H9 (cell line): ENCODE measurements at regions not wholly inside any gene's neighbourhood (a gene's known extent, or its start where the extent isn't known, plus 50 kb on each side); places are given as distances from the start of the nearest gene placed in this dataset.

Experiments
- DNase-seq: peaks from one replicate; pipeline ENCODE4 v3.0.0-alpha.2; 2017
- H2AFZ ChIP-seq: one replicate; pipeline ENCODE4 v1.6.1; 2013; ENCODE audit warnings: mild to moderate bottlenecking, low read length, control low read depth, moderate library complexity
- H2AK5ac ChIP-seq: 2 replicates; pipeline ENCODE4 v1.6.1; 2013; ENCODE audit warnings: low read length, control low read depth, mixed read lengths; ENCODE audit not compliant: insufficient read length
- H2BK120ac ChIP-seq: one replicate; pipeline ENCODE4 v1.6.1; 2013; ENCODE audit warnings: low read depth, mild to moderate bottlenecking, low read length, control low read depth, inconsistent platforms; ENCODE audit not compliant: poor library complexity, severe bottlenecking
- H2BK12ac ChIP-seq: 2 replicates; pipeline ENCODE4 v1.6.1; 2013; ENCODE audit warnings: low read length, control low read depth, mixed read lengths, low read depth; ENCODE audit not compliant: insufficient read length
- H2BK15ac ChIP-seq: 2 replicates; pipeline ENCODE4 v1.6.1; 2013; ENCODE audit warnings: low read depth, low read length, control low read depth
- H2BK20ac ChIP-seq: one replicate; pipeline ENCODE4 v1.6.1; 2013; ENCODE audit warnings: low read depth, mild to moderate bottlenecking, low read length, control low read depth, inconsistent platforms; ENCODE audit not compliant: poor library complexity, severe bottlenecking
- H2BK5ac ChIP-seq: 2 replicates; pipeline ENCODE4 v1.6.1; 2013; ENCODE audit warnings: low read length, control low read depth, mixed read lengths; ENCODE audit not compliant: insufficient read length
- H3K14ac ChIP-seq: 2 replicates; pipeline ENCODE4 v1.6.1; 2013; ENCODE audit warnings: low read length, control low read depth; ENCODE audit not compliant: insufficient read depth
- H3K18ac ChIP-seq: 2 replicates; pipeline ENCODE4 v1.6.1; 2013; ENCODE audit warnings: low read depth, mild to moderate bottlenecking, mixed read lengths, low read length, control low read depth; ENCODE audit not compliant: insufficient read length
- H3K23ac ChIP-seq: 2 replicates; pipeline ENCODE4 v1.6.1; 2013; ENCODE audit warnings: low read length, control low read depth, mixed read lengths, low read depth; ENCODE audit not compliant: insufficient read length
- H3K23me2 ChIP-seq: 2 replicates; pipeline ENCODE4 v1.6.1; 2013; ENCODE audit warnings: low read depth, mild to moderate bottlenecking, mixed read lengths, low read length, control low read depth; ENCODE audit not compliant: insufficient read length, poor library complexity, severe bottlenecking
- H3K27ac ChIP-seq: 2 replicates; pipeline ENCODE4 v1.5.1; 2013; ENCODE audit warnings: low read length, control low read depth, mixed read lengths, low read depth; ENCODE audit not compliant: insufficient read length
- H3K27me3 ChIP-seq: 2 replicates; pipeline ENCODE4 v1.6.1; 2013; ENCODE audit warnings: low read length, control low read depth, inconsistent platforms; ENCODE audit not compliant: insufficient read depth
- H3K4ac ChIP-seq: 2 replicates; pipeline ENCODE4 v1.6.1; 2013; ENCODE audit warnings: low read depth, mild to moderate bottlenecking, control low read depth, inconsistent platforms, low read length, moderate library complexity
- H3K4me1 ChIP-seq: 2 replicates; pipeline ENCODE4 v1.6.1; 2013; ENCODE audit warnings: low read length, control low read depth, inconsistent platforms; ENCODE audit not compliant: insufficient read depth
- H3K4me2 ChIP-seq: 2 replicates; pipeline ENCODE4 v1.6.1; 2013; ENCODE audit warnings: low read length, control low read depth, mixed read lengths; ENCODE audit not compliant: insufficient read length, insufficient read depth
- H3K56ac ChIP-seq: 2 replicates; pipeline ENCODE4 v1.6.1; 2013; ENCODE audit warnings: low read depth, mild to moderate bottlenecking, mixed read lengths, low read length, control low read depth; ENCODE audit not compliant: insufficient read length
- H3K79me1 ChIP-seq: 2 replicates; pipeline ENCODE4 v1.6.1; 2013; ENCODE audit warnings: low read depth, mild to moderate bottlenecking, moderate library complexity, low read length, control low read depth, inconsistent platforms; ENCODE audit not compliant: insufficient read depth, poor library complexity, severe bottlenecking
- H3K79me2 ChIP-seq: 2 replicates; pipeline ENCODE4 v1.6.1; 2013; ENCODE audit warnings: low read length, control low read depth, inconsistent platforms; ENCODE audit not compliant: insufficient read depth
- H3K9ac ChIP-seq: 2 replicates; pipeline ENCODE4 v1.6.1; 2013; ENCODE audit warnings: low read length, control low read depth, mixed read lengths; ENCODE audit not compliant: insufficient read length; ENCODE audit errors: extremely low read depth
- H3K9me3 ChIP-seq: one replicate; pipeline ENCODE4 v1.6.1; 2013; ENCODE audit warnings: low read depth, low read length, inconsistent platforms; ENCODE audit not compliant: control insufficient read depth
- H3T11ph ChIP-seq: one replicate; pipeline ENCODE4 v1.6.1; 2013; ENCODE audit warnings: mild to moderate bottlenecking, low read length, control low read depth, inconsistent platforms
- H4K20me1 ChIP-seq: one replicate; pipeline ENCODE4 v1.6.1; 2013; ENCODE audit not compliant: control insufficient read depth, insufficient read length, insufficient read depth
- H4K5ac ChIP-seq: 2 replicates; pipeline ENCODE4 v1.6.1; 2013; ENCODE audit warnings: low read depth, mild to moderate bottlenecking, mixed read lengths, low read length, control low read depth; ENCODE audit not compliant: insufficient read length
- H4K8ac ChIP-seq: replicated peaks from 2 replicates; pipeline ENCODE4 v1.6.1; 2013; ENCODE audit warnings: low read length, control low read depth, mixed read lengths, low read depth; ENCODE audit not compliant: insufficient read length
- H4K91ac ChIP-seq: 2 replicates; pipeline ENCODE4 v1.6.1; 2013; ENCODE audit warnings: low read depth, mild to moderate bottlenecking, moderate library complexity, mixed read lengths, low read length, control low read depth; ENCODE audit not compliant: insufficient read length
- H3K27ac Mint-ChIP-seq, 3 experiments: 2 replicates in 2 of 3; 3 replicates in 1 of 3; pipeline ENCODE4 v1.8.0; 2020 to 2021; ENCODE audit warnings: mixed read lengths in 3 of 3, mild to moderate bottlenecking in 1 of 3, moderate library complexity in 1 of 3
- H3K27me3 Mint-ChIP-seq: 2 replicates; pipeline ENCODE4 v1.8.0; 2021; ENCODE audit warnings: low read depth, mild to moderate bottlenecking, moderate library complexity, mixed read lengths
- H3K36me3 Mint-ChIP-seq, 3 experiments: 2 replicates in 2 of 3; 3 replicates in 1 of 3; pipeline ENCODE4 v1.8.0; 2020 to 2021; ENCODE audit warnings: low read depth in 3 of 3, mixed read lengths in 3 of 3; ENCODE audit not compliant: insufficient read depth in 1 of 3
- H3K4me1 Mint-ChIP-seq, 2 experiments: 2 replicates each; pipeline ENCODE4 v1.8.0; 2020; ENCODE audit warnings: mixed read lengths in 2 of 2
- H3K4me3 Mint-ChIP-seq, 2 experiments: 2 replicates in 1 of 2; 3 replicates in 1 of 2; pipeline ENCODE4 v1.8.0; 2020 to 2021; ENCODE audit warnings: mild to moderate bottlenecking in 2 of 2, mixed read lengths in 2 of 2, moderate library complexity in 1 of 2
- H3K9me3 Mint-ChIP-seq, 2 experiments: 2 replicates in 1 of 2; 3 replicates in 1 of 2; pipeline ENCODE4 v1.8.0; 2020; ENCODE audit warnings: mild to moderate bottlenecking in 2 of 2, mixed read lengths in 2 of 2, moderate library complexity in 1 of 2
- WGBS: extraction: QIAGEN DNeasy Blood & Tissue Kit; methylation state at CpG from one replicate; pipeline ENCODE4 v1.1.7; 2013; ENCODE audit warnings: missing lambda C conversion rate, low lambda C conversion rate, mixed read lengths; ENCODE audit not compliant: insufficient read length; ENCODE audit errors: extremely low coverage; 5-methylcytosine and 5-hydroxymethylcytosine counted together
- TF ChIP-seq, protein P1 (sequence below): fragments of 200-600 bp; sonication (generic); conservative IDR thresholded peaks from 3 replicates; pipeline ENCODE4 v1.8.0; 2021; ENCODE audit warnings: antibody characterized with exemption, mild to moderate bottlenecking

DNA sequence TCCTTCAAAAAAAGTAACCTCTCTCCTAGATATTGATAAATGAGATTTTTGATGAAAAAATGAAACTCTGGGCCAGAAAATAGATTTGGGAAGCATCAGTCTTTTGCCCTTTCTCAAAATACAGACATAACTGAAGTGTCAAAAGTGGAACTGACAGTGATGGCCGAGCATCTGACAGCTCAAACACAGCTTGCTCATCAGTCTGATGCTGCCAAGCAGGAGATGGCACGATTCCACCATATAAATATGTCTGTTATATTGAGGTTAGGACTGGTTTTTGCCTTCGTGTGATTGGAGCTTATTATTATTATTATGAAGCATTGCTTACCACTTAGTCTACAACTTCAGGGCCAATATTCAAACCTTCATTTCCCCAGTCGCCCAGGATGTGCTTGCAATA lies 152.6 kb upstream of the EPHA3 start:
- Mint-ChIP-seq H3K9me3 (no peaks in the 10 kb centered on the region), H3K27me3 (no peaks in the 10 kb centered on the region), H3K4me3 (no peak overlapping the region), H3K27ac (no peak overlapping the region), H3K4me1 (peaks cover under 1 to 1% of the 10 kb centered on the region in 2 experiments; a peak in 3 of 4 replicates), H3K36me3 (peaks cover 0 to 3% (median 0%) of the 10 kb centered on the region in 3 experiments; a peak in 1 of 7 replicates)
- Histone ChIP-seq H3K18ac (no peak overlapping the region), H2BK20ac (no peak overlapping the region), H3K4ac (no peak overlapping the region), H4K20me1 (no peaks in the 10 kb centered on the region), H4K5ac (no peak overlapping the region), H3K23me2 (no peaks in the 10 kb centered on the region), H2BK15ac (no peak overlapping the region), H3K79me1 (no peaks in the 10 kb centered on the region), H3K14ac (no peak overlapping the region), H3K79me2 (no peaks in the 10 kb centered on the region), H2BK5ac (no peak overlapping the region), H4K8ac (no peak overlapping the region), H3K27me3 (no peaks in the 10 kb centered on the region), H2AFZ (no peak overlapping the region), H3K56ac (no peak overlapping the region), H2AK5ac (no peak overlapping the region), H3K23ac (no peak overlapping the region), H3T11ph (no peak overlapping the region), H4K91ac (no peak overlapping the region), H3K27ac (no peak overlapping the region), H3K9me3 (no peaks in the 10 kb centered on the region), H2BK12ac (no peak overlapping the region), H2BK120ac (no peak overlapping the region), H3K4me1 (no peaks in the 10 kb centered on the region), H3K4me2 (no peak overlapping the region), H3K9ac (no peak overlapping the region)
- no peak for DNase-seq
- no CpG with 5 or more reads among the region's 4 CpGs for WGBS
- TF ChIP-seq, protein P1, sequence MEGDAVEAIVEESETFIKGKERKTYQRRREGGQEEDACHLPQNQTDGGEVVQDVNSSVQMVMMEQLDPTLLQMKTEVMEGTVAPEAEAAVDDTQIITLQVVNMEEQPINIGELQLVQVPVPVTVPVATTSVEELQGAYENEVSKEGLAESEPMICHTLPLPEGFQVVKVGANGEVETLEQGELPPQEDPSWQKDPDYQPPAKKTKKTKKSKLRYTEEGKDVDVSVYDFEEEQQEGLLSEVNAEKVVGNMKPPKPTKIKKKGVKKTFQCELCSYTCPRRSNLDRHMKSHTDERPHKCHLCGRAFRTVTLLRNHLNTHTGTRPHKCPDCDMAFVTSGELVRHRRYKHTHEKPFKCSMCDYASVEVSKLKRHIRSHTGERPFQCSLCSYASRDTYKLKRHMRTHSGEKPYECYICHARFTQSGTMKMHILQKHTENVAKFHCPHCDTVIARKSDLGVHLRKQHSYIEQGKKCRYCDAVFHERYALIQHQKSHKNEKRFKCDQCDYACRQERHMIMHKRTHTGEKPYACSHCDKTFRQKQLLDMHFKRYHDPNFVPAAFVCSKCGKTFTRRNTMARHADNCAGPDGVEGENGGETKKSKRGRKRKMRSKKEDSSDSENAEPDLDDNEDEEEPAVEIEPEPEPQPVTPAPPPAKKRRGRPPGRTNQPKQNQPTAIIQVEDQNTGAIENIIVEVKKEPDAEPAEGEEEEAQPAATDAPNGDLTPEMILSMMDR: no peak
